Parathyroid adenoma (tissue), 2 donors: ENCODE measurements at regions not wholly inside any gene's neighbourhood (a gene's known extent, or its start where the extent isn't known, plus 50 kb on each side); places are given as distances from the start of the nearest gene placed in this dataset.

ENCODE experiments used
- H2AFZ ChIP-seq: fragments of 300-600 bp; sonication (generic); one replicate; pipeline ENCODE4 v1.7.0; 2017; ENCODE audit warnings: antibody characterized with exemption, mild to moderate bottlenecking
- H3K27ac ChIP-seq: fragments of 300-600 bp; sonication (generic); one replicate; pipeline ENCODE4 v1.7.0; 2017
- H3K27me3 ChIP-seq: fragments of 300-600 bp; sonication (generic); one replicate; pipeline ENCODE4 v1.7.0; 2017; ENCODE audit warnings: low read length; ENCODE audit not compliant: control insufficient read depth, insufficient read depth
- H3K36me3 ChIP-seq: fragments of 300-600 bp; sonication (generic); one replicate; pipeline ENCODE4 v1.7.0; 2017; ENCODE audit warnings: low read length; ENCODE audit not compliant: control insufficient read depth, insufficient read depth
- H3K4me1 ChIP-seq: fragments of 300-600 bp; sonication (generic); one replicate; pipeline ENCODE4 v1.7.0; 2017; ENCODE audit warnings: control low read depth
- H3K4me2 ChIP-seq: fragments of 300-600 bp; sonication (generic); one replicate; pipeline ENCODE4 v1.7.0; 2017; ENCODE audit warnings: low read length
- H3K4me3 ChIP-seq: fragments of 300-600 bp; sonication (generic); one replicate; pipeline ENCODE4 v1.7.0; 2017; ENCODE audit warnings: low read depth, low read length
- H3K79me2 ChIP-seq: fragments of 300-600 bp; sonication (generic); one replicate; pipeline ENCODE4 v1.7.0; 2017; ENCODE audit warnings: control low read depth
- H3K9ac ChIP-seq: fragments of 300-600 bp; sonication (generic); one replicate; pipeline ENCODE4 v1.7.0; 2017; ENCODE audit warnings: mild to moderate bottlenecking
- H3K9me3 ChIP-seq: fragments of 300-600 bp; sonication (generic); one replicate; pipeline ENCODE4 v1.7.0; 2017; ENCODE audit warnings: low read length; ENCODE audit not compliant: control insufficient read depth
- TF ChIP-seq, protein P1 (sequence below): fragments of 300-600 bp; sonication (generic); IDR thresholded peaks from one replicate; pipeline ENCODE4 v1.7.0; 2017; ENCODE audit warnings: antibody characterized with exemption, mild to moderate bottlenecking
- donor health status: primary hyperparathyroidism.

- Histone ChIP-seq H3K4me2 (no peak overlapping the region), H3K79me2 (no peaks in the 10 kb centered on the region), H3K4me3 (no peak overlapping the region)
These were observed 68.0 kb downstream of the ADAMTS1 start for GRCh38 chr21:26777166-26777565.

DNA sequence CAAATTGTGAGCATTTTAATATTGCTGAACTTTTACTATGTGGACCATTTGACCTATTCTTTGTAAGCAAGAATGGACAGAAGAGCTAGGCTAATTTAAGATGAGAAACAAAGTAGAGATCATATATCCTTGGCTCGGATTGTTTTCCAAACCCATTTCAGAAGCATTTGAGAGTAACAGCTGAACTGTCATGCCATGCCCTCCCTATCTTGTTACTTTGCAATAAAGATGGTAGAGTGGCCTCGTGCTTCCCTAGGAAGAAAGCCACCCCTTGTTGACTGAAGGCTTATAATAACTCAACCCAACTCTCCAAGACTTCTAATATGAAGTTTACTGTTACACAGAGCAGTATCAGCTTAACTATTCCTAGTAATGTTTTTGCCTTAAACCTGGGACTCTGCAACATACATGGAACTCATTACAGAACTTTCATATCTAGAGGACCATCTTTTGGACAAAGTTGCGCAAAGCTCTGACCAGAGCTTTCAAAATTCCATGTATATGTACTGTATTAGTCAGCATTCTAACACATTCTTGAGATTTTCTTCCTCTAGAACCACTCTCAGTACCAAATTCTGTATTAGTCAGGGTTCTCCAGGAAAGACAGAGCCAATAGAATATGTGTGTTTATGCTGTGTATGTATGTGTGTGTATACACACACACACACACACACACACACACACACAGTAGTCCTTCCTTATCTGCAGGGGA, 68.7 kb downstream of the ADAMTS1 start:
- TF ChIP-seq, protein P1, sequence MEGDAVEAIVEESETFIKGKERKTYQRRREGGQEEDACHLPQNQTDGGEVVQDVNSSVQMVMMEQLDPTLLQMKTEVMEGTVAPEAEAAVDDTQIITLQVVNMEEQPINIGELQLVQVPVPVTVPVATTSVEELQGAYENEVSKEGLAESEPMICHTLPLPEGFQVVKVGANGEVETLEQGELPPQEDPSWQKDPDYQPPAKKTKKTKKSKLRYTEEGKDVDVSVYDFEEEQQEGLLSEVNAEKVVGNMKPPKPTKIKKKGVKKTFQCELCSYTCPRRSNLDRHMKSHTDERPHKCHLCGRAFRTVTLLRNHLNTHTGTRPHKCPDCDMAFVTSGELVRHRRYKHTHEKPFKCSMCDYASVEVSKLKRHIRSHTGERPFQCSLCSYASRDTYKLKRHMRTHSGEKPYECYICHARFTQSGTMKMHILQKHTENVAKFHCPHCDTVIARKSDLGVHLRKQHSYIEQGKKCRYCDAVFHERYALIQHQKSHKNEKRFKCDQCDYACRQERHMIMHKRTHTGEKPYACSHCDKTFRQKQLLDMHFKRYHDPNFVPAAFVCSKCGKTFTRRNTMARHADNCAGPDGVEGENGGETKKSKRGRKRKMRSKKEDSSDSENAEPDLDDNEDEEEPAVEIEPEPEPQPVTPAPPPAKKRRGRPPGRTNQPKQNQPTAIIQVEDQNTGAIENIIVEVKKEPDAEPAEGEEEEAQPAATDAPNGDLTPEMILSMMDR, result no peak
- Histone ChIP-seq H3K9me3 (no peaks in the 10 kb centered on the region), H3K27ac (no peak overlapping the region), H3K79me2 (no peaks in the 10 kb centered on the region), H3K4me3 (no peak overlapping the region), H3K4me1 (no peaks in the 10 kb centered on the region), H3K9ac (no peak overlapping the region), H3K36me3 (no peaks in the 10 kb centered on the region), H3K27me3 (no peaks in the 10 kb centered on the region), H2AFZ (no peak overlapping the region), H3K4me2 (no peak overlapping the region)

More at GRCh38 chr21:26777166-26777565, 68.0 kb downstream of the ADAMTS1 start:
- no peaks in the 10 kb centered on the region for H3K4me1 ChIP-seq
- H3K27ac ChIP-seq, result no peak overlapping the region
- H3K9me3 ChIP-seq, result no peaks in the 10 kb centered on the region
- no peak overlapping the region for H2AFZ ChIP-seq
- H3K27me3 ChIP-seq, result no peaks in the 10 kb centered on the region
- H3K9ac ChIP-seq, result no peak overlapping the region
- TF ChIP-seq, protein P1, result no peak
- no peaks in the 10 kb centered on the region for H3K36me3 ChIP-seq

GRCh38 chr21:26773058-26773457, 72.2 kb downstream of the ADAMTS1 start:
- Histone ChIP-seq H3K9ac (no peak overlapping the region), H3K36me3 (no peaks in the 10 kb centered on the region), H2AFZ (no peak overlapping the region), H3K4me1 (no peaks in the 10 kb centered on the region), H3K4me2 (no peak overlapping the region), H3K27me3 (no peaks in the 10 kb centered on the region), H3K9me3 (no peaks in the 10 kb centered on the region), H3K27ac (no peak overlapping the region), H3K4me3 (no peak overlapping the region), H3K79me2 (no peaks in the 10 kb centered on the region)
- TF ChIP-seq, protein P1, result no peak

DNA sequence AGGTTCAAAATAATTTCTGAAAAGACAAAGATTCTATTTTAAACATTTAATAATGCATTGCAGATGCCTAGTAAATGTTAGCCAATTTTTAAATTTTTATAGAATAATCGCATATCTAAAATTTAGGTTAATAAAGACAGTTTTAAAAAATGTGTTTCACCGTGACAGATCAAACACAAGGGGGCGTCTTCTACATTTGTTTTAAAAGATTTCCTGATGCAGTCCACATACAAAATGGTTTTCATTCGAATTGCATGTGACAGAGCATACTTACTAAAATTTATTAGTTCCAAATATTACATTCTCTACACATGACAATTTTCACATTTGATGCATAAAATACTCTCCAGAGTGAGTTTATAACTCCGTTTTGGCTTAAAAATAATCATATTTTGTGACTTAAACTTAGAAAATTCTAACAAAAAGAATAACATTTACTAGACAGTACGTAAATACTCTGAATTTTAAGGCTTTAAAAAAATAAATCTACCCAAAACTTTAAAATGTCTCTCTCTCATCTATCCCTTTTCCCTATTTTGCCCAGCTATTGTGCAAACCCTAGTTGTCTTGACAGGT, 75.5 kb downstream of the ADAMTS1 start:
- H2AFZ ChIP-seq, result no peak overlapping the region
- H3K36me3 ChIP-seq, result no peaks in the 10 kb centered on the region
- no peaks in the 10 kb centered on the region for H3K79me2 ChIP-seq
- no peak overlapping the region for H3K27ac ChIP-seq
- no peak overlapping the region for H3K9ac ChIP-seq
- H3K9me3 ChIP-seq, result no peaks in the 10 kb centered on the region
- H3K4me1 ChIP-seq, result no peaks in the 10 kb centered on the region
- H3K4me3 ChIP-seq, result no peak overlapping the region
- no peaks in the 10 kb centered on the region for H3K27me3 ChIP-seq
- TF ChIP-seq, protein P1, result no peak
- no peak overlapping the region for H3K4me2 ChIP-seq
